GM23248 (cell line): ENCODE measurements at regions not wholly inside any gene's neighbourhood (a gene's known extent, or its start where the extent isn't known, plus 50 kb on each side); places are given as distances from the start of the nearest gene placed in this dataset.

ENCODE experiments used
- EZH2 ChIP-seq: fragments of 200-600 bp; sonication (generic); IDR thresholded peaks from 2 replicates; pipeline ENCODE4 v1.6.1; 2018; ENCODE audit warnings: antibody characterized with exemption, mild to moderate bottlenecking; ENCODE audit not compliant: insufficient read depth, poor library complexity, severe bottlenecking
- EZH2phosphoT487 ChIP-seq: fragments of 200-600 bp; sonication (generic); IDR thresholded peaks from 2 replicates; pipeline ENCODE4 v1.6.1; 2018; ENCODE audit warnings: antibody characterized with exemption, moderate library complexity, mild to moderate bottlenecking, low read depth; ENCODE audit not compliant: insufficient read depth

GRCh38 chr5:91998774-91999173 lies 615.7 kb upstream of the ARRDC3 start:
- TF ChIP-seq EZH2phosphoT487 (no peak), EZH2 (no peak)
